Anterior cingulate cortex (tissue), 58 donors: ENCODE measurements at regions not wholly inside any gene's neighbourhood (a gene's known extent, or its start where the extent isn't known, plus 50 kb on each side); places are given as distances from the start of the nearest gene placed in this dataset.

Experiments used
- DNase-seq, 58 donors: peaks; one replicate each; lab custom pipeline; 2025; lab: John Stamatoyannopoulos, UW

DNA sequence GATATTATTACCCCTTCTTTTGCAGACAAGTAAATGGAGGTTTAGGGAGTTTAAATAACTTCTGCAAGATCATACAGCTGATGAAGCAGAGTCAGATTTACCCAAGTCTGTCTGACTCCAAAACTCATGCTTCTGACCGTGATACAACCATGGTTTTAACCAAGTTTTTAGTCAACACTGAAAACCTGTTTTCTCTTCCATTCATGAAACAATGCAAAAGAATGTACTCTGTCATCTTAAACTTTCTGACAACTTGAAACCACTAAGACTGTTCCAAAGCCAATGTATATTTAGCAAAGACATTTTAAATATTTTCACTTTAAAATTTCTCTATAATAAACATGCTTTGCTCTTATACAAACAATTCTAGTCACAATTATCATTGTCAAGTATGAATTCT, 77.0 kb upstream of the RBMS3 start:
- no peak for DNase-seq

- DNase-seq: no peak
Measured at GRCh38 chr3:29207427-29207826, 73.4 kb upstream of the RBMS3 start.

DNA sequence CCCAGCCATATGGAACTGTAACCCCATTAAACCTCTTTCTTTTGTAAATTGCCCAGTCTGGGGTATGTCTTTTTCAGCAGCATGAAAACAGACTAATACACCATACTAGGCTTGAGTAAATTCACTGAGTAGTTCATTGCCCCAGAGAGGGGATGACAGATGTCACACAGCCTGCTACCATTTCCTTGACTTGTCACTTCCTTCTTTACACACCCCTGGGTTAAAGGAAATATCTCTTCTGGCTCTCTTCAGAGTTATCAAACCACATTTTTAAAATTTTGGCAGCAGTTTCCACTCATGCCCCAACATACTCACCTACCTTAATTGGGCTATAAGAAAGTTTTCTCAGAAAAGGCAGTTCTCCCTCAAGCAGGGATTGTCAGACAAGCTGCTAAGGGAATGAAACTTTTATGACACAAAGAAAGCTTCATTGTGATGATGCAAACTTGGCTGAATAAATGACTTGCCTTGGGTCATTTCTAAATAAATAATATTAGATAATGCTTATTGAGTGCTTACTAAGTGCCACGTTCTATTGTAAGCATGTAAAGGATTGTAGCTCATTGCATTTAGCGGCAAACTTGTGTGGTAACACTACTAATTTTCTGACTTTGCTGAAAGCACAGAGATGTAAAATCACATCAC, 68.0 kb upstream of the RBMS3 start:
- no peak for DNase-seq

DNA sequence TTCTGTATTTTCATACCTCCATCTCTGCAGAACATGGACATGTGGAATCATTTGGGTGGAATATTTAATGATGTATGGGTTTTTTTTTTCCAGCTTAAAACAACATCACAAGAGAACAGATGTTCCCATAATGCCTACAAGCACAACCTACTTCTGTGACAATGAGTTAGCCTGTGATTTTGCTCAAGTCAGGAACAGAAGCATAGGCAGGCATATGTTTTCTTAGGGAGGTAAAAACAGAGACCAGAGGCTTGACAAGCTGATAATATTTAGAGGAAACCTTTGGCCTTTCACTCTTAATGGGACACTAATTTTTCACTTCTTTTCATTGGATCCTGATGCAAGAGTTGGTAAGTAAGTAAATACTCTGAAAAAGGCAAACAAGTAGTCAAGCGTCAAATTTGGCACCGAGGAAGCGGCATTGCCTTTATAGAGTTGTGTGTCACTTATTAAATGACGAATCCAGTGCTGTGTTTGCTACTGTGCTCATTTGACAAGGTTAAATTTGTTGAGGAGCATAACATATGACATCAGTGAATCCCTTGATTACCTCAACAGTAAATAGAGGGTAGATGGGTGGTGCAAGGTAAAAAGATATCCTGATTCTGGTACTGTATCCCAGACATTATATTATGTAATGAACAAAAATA, 66.7 kb upstream of the RBMS3 start:
- DNase-seq: no peak

- no peak for DNase-seq
Measured at GRCh38 chr3:29215948-29216347, 64.9 kb upstream of the RBMS3 start.

DNA sequence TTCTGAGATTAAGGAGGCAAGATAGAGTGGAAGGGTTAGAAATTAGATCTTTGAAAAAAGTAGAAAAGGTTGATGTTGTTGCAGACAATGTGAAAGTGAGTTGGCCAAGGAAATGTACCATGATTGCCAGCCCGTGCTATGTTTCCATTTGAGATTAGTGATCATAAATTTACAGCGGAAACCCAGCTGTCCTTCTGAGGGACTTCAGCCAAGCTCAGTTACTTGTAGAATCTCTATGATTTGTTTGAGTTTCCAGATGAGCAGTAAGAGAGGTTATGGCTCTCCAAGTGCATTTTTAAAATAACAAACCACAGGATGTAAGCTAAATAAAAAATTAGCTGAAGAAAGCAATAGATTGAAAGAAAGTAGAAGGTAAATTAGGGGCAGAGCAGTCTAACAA, 54.2 kb upstream of the RBMS3 start:
- DNase-seq: no peak

DNA sequence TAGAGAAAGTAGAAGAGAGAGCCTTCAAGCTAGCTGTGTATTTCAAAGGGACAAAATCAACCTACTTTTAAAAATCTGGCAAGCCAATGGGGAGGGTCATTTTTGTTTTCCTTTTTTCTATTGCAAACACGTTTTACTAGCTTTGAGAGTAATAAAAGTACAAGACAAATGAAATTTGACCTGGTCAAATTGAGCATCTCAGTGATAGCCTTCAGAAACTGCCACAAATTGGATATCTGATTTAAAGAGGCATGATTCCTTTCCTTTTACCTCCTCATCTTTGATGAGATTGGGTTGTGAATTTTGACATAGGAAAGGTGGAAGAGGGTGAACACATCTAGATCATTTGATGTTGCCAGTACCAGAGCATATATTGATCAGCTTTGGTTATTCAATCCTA, 53.6 kb upstream of the RBMS3 start:
- DNase-seq: no peak
